A549 (cell line): ENCODE measurements at regions not wholly inside any gene's neighbourhood (a gene's known extent, or its start where the extent isn't known, plus 50 kb on each side); places are given as distances from the start of the nearest gene placed in this dataset.

Source experiments
- CHD2 ChIP-seq: fragments of 150-350 bp; IDR thresholded peaks from 2 replicates; pipeline ENCODE4 v1.6.1; 2014; ENCODE audit warnings: low read length; ENCODE audit not compliant: partially characterized antibody
- JUN ChIP-seq, 2 experiments: fragments of >200 bp; sonication (Bioruptor Twin); formaldehyde crosslinking; IDR thresholded peaks; 2 replicates in 1 of 2; 3 replicates in 1 of 2; pipeline ENCODE4 v1.6.1; 2016 to 2017
- MYC ChIP-seq: IDR thresholded peaks from 2 replicates; pipeline ENCODE4 v1.6.1; 2012; ENCODE audit warnings: mild to moderate bottlenecking, inconsistent platforms, low read length, improper control_type of control experiment, borderline replicate concordance
- POLR2A ChIP-seq: IDR thresholded peaks from 2 replicates; pipeline ENCODE4 v1.6.1; 2012; ENCODE audit warnings: mild to moderate bottlenecking, low read length
- ZC3H11A ChIP-seq: fragments of 450-650 bp; IDR thresholded peaks from 2 replicates; pipeline ENCODE4 v1.6.1; 2014; ENCODE audit warnings: antibody characterized with exemption, mild to moderate bottlenecking
- TF ChIP-seq, protein P1 (sequence below): fragments of >200 bp; sonication (Bioruptor Twin); formaldehyde crosslinking; IDR thresholded peaks from 3 replicates; pipeline ENCODE4 v1.5.1; 2016
- TF ChIP-seq, protein P2 (sequence below): fragments of >200 bp; sonication (Bioruptor Twin); formaldehyde crosslinking; IDR thresholded peaks from 3 replicates; pipeline ENCODE4 v1.6.1; 2016

DNA sequence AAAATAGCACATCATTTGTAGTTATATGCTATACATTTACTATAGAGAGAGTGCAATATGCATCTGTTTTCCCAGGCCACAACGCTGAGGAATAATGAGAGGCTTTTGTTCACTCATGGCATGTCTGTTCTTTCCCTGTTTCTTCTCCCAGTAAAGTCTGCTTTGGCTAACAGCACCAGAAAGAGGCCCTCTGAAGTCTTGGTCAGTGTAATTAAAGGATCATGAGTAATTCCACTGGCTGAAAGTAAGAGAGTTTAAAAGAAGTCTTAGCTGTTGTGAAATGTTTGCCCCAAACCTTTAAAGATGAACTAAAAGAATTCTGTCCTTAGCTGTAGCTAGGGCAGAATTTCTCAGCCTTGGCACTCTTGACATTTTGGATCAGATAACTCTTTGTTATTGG lies 228.8 kb downstream of the TLE4 start:
- TF ChIP-seq, protein P1, sequence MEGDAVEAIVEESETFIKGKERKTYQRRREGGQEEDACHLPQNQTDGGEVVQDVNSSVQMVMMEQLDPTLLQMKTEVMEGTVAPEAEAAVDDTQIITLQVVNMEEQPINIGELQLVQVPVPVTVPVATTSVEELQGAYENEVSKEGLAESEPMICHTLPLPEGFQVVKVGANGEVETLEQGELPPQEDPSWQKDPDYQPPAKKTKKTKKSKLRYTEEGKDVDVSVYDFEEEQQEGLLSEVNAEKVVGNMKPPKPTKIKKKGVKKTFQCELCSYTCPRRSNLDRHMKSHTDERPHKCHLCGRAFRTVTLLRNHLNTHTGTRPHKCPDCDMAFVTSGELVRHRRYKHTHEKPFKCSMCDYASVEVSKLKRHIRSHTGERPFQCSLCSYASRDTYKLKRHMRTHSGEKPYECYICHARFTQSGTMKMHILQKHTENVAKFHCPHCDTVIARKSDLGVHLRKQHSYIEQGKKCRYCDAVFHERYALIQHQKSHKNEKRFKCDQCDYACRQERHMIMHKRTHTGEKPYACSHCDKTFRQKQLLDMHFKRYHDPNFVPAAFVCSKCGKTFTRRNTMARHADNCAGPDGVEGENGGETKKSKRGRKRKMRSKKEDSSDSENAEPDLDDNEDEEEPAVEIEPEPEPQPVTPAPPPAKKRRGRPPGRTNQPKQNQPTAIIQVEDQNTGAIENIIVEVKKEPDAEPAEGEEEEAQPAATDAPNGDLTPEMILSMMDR, result no peak
- no peak for TF ChIP-seq CHD2
- TF ChIP-seq, protein P2, sequence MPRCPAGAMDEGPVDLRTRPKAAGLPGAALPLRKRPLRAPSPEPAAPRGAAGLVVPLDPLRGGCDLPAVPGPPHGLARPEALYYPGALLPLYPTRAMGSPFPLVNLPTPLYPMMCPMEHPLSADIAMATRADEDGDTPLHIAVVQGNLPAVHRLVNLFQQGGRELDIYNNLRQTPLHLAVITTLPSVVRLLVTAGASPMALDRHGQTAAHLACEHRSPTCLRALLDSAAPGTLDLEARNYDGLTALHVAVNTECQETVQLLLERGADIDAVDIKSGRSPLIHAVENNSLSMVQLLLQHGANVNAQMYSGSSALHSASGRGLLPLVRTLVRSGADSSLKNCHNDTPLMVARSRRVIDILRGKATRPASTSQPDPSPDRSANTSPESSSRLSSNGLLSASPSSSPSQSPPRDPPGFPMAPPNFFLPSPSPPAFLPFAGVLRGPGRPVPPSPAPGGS, result no peak
- TF ChIP-seq ZC3H11A, result no peak
- no peak for TF ChIP-seq MYC
- no peak for TF ChIP-seq POLR2A
- no peak for TF ChIP-seq JUN (IDR thresholded peaks at IDR 0.05)
